HS-27A (cell line): ENCODE measurements at regions not wholly inside any gene's neighbourhood (a gene's known extent, or its start where the extent isn't known, plus 50 kb on each side); places are given as distances from the start of the nearest gene placed in this dataset.

Source experiments
- DNase-seq: peaks from one replicate; pipeline ENCODE4 v3.0.0-alpha.2; 2012; ENCODE audit warnings: low read depth, missing footprints

DNA sequence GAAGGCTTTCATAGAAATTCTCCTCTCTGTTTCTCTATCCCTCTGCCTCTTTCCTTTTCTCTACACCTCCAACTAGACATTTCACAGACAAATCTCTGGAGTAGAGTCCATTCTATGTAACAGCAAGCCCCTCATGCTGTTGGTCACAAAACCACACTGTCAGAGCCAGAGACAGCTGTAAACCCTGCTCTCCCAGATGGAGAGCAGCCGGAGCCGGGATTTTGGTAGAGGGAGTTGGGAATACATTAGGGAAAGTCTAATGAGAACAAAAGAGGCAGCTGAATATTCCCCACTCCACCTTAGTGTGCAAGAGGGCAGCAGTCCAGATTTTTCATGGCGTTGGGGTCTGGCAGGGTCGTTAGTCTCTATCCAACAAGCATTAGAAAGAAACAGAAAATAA, 68.3 kb upstream of the EDN1 start:
- no peak for DNase-seq

DNA sequence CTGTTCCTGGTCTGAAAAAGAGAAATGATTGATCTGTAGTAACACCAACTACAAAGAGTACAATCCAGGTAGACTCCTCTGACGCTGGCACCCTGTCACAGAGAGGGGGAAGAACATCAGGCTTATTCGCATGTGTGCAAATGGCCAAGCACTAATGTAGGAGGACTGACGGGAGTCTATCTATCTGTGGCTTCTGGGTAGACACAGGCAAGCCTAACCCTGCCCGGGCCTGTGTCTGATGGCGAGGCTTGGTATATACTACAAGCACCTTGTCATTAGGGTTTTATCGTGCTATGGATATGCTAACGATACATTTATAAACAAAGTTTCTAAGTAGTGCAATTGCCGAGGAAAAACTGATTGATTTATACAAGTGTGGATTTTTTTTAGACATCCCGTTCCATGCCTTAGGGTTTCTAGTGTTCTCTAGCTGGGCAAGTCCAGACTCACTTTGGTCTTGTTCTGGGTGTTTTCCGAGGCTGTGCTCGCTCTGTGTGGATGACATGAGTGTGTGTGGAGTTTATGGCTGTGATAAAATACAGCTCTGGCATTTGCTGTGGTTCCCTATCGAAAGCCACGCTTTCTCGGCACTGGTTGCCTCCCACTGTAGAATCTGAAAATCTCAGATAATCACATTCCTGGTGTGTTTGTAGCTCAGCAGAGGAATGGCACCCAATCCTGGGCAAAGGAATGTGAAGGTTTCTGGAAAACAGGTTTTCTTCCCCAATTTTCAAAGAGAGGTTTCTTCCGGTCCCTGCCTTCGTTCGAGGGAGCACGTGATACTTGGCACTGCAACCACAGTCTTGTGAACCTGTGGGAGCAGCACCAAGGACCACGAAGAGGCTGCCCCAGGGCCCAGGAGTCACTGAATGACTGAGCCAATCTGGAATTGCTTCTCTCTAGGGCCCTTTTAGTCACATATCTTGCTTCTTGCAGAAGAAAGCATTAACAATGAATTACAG, 67.5 kb upstream of the EDN1 start:
- no peak for DNase-seq

DNA sequence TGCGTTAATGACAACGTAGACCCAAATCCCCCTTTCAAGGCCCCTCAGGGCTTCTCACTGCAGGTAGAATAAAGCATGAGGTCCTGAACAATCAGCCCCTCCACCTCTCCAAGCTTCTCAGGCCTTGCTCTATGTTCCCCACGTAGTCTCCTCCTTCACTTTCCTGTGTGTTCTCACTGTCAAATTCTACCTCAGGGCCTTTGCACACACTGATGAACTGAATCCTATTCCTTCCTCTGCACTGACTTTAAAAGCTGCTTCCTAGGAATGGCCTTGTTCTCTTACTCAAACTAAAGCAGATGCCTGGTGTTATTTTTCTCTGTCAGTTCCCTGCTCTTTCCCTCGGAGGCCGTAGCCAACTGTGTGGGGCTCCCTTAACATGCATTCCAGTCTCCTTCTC, 66.8 kb upstream of the EDN1 start:
- DNase-seq = no peak

DNA sequence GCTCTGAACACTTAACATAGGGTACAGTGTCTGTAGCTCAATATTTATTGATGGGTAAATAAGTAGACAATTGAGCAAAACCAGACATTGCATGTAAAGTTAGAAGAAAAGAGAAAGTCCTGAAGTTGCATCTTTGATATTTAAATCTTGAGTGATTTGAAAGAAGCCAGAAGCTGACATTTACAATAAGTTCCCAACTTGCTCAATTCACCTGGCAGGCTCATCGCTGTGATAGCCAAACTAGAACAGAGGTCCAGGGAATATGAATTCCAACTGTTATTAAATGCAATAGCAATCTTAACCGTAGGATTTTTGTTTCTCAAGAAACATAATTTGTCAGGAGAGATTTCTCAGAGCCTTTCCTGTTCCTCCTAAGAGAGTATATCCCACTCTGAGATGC, 65.9 kb upstream of the EDN1 start:
- DNase-seq = no peak

DNA sequence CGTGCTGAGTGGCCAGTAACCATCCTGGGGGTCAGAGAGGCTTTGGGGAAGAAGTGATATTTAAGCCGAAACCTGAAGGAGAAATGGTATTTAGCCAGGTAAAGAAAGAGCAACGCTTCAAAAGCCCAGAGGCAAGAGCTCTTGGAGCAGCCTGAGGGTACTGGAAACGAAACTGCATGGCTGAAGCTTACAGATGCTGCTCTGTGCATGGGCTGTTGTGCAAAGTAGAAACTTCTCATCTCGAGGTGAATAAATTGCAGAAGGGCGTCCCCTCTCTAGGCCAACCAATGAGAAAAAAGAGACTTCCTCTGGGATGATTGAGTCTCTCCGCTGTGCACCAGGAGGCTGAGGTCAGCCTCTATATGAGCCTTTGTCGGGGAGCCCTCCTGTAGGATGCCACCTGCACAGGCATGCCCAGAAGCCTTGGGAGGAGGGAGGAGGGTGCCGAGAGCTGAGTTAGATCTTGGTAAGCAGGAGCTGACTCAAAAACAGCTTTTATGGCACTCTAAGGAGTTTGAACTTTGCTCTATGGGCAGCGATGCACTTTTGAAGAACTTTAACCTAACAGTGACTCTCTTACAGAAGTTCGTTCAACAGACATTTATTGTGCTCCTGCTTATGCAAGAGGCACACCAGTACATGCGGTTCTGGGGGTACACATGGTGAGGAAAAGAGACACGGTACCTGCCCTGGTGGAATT, 61.6 kb upstream of the EDN1 start:
- no peak for DNase-seq

DNA sequence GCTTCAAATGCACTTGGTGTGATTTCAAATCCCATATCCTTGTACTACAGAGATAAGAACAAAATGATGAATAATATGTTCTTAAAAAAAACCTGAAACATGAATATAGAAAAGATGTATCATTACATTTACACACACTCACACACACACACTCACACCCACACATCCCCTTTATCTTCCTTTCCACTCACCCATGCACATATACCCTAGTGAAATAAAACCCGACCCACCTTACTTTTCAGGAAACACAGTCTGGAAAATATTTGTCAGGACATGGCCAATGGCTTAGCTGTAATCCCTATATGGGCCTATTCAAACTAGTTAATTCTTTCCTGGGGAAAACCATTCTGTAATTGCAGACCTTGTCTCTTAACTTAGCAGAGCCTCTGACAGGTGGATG, 60.8 kb upstream of the EDN1 start:
- DNase-seq = no peak

DNA sequence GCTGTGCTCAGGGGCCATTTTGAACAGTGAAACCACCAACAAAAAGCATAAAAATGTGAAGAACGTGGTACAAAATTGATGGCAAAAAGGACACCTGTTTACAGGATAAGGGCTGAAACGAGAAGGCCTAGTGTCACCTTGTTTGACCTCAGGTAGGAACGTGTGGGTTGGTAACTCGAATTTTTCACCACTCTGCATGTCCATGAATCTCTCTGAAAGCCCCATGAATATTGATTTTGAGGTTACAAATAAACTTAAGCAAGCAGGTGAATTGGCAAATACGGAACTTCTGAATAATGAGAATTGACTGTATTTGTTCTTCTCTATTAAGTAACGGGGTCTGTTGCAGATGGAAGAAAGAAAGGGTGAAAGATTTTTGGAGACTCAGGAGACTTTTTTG, 59.6 kb upstream of the EDN1 start:
- no peak for DNase-seq

DNA sequence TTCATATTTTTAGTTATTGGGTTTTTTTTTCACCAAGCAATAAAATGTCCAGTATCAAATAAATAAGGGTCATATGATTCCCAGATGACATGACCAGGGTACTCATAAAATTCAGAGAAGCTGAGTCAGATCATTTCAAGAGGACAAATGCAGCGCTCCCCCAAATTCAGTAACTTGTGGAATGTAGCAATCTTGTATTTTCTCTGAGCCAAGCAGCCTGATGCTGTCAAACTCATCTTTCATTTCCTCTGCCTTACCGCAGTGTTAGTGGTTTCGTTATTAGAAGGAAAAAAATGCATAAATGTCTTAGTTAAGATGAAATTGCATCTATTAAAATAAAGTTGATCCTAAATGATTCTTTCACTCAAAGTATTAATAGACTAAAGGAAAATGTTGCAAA, 57.8 kb upstream of the EDN1 start:
- DNase-seq = peak; percentile 85

DNA sequence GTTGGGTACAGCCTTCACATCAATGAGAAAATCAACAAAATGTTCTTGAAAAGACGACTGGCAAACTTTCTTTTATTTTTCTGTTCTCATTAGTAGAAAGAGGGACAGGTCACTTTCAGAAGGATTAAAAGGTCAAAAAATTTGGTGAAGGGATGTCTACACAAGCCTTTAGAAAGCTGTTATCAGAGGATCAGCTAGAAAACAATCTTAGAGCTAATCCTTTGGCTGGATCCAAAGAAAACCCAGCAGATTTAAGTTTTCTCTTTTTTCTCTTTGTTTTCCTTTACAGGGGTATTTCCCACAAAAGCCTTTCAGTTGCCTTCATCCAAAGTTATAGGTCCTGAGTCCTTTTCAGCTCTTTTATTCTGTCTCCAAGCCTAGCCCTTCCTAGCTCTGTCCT, 57.3 kb upstream of the EDN1 start:
- no peak for DNase-seq

DNA sequence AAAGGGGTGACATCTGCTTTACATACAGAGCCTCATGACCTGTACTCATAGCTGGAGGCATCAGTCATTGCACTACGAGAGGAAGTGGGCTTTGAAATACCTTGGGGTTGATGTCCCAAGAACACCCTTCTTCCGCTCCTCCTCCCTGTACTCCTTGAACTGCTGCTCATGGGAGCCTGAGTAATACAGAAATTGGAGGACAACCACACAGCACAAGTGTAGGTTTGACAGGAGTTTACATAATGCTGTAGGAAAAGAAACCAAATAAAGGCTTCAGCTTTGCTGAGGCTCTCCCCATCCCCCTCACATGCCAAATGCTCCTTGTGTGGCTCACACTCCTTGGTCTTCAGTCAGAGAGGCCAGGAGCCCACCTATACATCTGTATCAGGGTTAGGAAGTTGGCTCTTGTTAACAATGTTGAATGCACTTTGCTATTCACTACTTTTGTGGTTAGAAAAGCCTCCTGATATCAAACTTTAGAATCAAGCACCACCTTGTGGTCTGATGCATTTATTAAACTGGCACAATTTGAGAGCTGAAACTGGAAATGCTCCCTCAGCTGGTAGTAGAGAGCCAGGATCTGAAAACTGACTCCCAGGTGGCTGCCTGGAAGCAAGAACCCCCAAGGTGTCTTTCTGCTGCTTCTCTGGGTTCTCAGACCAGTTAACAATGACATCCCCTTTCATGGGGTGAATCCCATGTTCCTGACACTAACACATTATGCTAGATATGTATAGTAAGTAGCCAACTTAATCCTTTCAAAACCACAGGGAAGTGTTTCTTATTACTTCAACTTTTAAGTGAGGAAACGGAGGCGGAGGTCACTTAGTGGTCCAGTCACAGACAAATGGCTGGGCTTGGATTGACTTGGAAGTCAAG, 56.2 kb upstream of the EDN1 start:
- peak; percentile 82 for DNase-seq

DNA sequence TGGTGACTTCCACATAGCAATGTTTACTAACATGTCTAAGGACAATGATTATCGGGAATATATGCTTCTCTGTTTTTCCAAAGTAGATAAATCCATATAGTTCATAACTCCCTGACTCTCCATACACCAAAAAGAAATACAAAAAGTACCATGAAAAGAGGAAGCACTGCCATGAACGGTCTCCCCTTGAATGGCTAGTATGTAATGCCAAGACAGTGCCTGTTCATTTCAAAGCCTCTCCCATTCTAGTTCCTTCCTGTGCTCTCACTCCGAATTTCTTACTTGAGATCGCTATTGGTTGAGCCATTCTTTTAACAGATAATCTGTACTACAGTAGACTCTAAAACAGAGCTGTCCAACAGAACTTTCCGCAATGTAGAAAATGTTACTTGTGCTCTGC, 54.8 kb upstream of the EDN1 start:
- no peak for DNase-seq

DNA sequence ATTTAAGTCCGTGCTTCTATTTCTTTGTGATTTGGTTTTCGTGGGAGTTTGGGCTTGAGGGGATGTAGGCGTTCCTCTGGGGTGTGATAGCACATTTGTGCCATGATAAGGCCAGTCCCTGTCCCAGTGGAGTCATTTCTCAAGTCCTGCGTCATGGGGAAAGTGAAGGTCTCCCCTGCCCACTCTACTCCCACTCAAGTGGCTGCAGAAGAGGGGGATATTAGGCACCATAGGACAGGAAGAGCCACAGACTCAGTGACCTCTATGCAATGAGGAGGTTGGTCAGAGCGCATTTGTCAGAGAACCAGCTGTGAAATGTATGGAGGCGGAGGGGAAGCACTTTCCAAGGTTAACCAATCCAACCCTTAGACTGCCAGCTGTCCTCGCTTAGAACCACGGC, 51.9 kb upstream of the EDN1 start:
- no peak for DNase-seq
